NCI-H748 (cell line): ENCODE measurements at regions not wholly inside any gene's neighbourhood (a gene's known extent, or its start where the extent isn't known, plus 50 kb on each side); places are given as distances from the start of the nearest gene placed in this dataset.
"Not testable (repeated sequence)": the region's sequence is repeated elsewhere in the genome, so short reads cannot be mapped to it uniquely, and the experiment has no call there.

Experiments
- DNase-seq: peaks from one replicate; lab custom pipeline; 2025; ENCODE audit not compliant: unreplicated experiment; lab: John Stamatoyannopoulos, UW

GRCh38 chr4:170231377-170231776, 141.6 kb upstream of the AADAT start:
- no peak for DNase-seq

GRCh38 chr4:170230242-170230641, 140.5 kb upstream of the AADAT start:
- no peak for DNase-seq

- DNase-seq = no peak
Measured at GRCh38 chr4:170229006-170229405, 139.2 kb upstream of the AADAT start.

DNA sequence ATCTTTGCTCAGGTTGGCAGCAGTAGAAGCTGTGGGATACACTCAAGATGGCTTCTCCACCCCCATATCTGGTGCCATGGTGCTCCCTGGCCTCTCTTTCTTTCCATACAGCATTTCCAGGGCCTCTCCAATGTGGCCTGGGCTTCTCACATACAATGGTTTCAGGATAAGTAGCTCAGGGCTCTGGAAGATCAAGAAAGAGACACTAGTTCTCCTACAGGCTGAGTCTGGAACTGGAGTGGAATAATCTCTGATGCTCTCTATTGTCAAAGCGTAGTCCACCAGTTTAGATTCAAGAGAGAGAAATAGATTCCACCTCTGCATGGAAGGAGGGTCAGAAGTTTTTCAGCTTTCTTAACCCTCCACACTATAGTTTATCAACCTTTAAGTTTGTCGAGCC, 138.2 kb upstream of the AADAT start:
- no peak for DNase-seq

DNA sequence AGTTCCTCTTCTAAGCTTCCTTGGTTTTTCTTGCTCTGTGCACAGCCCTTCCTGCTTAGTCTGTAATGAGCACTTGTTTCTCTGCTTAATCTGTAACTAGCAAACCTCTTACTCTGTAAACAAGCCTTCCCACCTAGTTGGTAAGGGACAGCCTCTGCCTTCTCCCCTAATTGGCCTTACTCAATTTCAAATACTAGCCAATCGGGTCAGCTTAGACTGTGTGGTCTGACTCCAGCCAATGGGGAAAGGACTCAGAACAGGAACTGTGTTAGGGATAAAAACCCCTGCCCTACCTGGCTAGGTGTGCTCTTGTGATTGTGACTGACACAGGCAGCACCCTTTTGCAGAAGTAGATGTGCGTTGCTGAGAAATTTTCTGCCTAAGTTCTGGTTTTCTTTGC, 136.5 kb upstream of the AADAT start:
- DNase-seq = no peak

GRCh38 chr4:170214731-170215130, 125.0 kb upstream of the AADAT start:
- no peak for DNase-seq

DNA sequence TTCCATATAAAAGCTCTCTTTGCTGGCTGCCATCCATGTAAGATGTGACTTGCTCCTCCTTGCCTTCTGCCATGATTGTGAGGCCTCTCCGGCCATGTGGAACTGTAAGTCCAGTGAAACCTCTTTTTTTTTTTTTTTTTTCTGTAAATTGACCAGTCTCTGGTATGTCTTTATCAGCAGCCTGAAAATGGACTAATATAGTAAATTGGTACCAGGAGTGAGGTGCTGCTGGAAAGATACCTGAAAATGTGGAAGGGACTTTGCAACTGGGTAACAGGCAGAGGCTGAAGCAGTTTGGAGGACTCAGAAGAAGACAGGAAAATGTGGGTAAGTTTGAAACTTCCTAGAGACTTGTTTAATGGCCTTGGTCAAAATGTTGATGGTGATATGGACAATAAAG, 124.3 kb upstream of the AADAT start:
- DNase-seq = no peak

- no peak for DNase-seq
Measured at GRCh38 chr4:170202721-170203120, 113.0 kb upstream of the AADAT start.

GRCh38 chr4:170198747-170199146, 109.0 kb upstream of the AADAT start:
- peak; percentile 17 for DNase-seq

DNA sequence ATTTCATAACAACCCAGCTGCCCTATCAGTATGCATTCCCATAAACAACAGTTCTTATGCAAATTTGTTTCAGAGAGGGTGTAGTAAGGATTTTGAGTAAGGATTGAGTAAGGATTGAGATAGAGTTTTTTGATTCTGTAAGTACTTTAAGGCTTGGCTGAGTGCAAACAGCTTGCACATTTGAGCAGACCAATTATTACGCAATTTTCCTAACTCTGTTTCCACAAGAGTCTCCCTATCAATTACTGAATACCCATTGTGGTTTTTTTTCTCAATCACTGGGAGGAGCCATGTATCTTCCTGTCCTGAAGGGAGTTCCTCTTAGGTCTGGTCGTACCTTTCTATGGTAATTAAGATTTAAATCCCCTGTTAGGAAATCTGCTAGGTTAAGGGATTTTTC, 105.0 kb upstream of the AADAT start:
- DNase-seq = peak; percentile 5

DNA sequence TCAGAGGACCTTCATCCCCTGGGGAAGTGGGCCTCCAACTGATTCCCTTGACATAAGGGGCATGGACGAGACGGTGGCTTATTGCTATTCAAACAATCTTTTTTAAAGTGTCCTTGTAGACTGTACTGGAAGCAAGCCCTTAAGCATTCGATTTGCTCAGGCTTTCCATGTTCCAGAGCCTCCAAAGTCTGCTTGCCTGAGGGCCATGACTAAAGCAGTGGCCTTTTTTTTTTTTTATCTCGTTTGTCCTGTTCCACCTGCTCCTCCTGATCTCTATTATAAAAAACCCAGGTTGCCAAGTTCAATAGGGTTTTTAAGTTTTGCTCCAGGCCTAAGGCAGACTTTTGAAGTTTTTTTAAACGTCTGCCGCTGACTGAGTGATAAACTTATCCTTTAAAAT, 103.7 kb upstream of the AADAT start:
- DNase-seq = no peak

- no peak for DNase-seq
Measured at GRCh38 chr4:170190265-170190664, 100.5 kb upstream of the AADAT start.

DNA sequence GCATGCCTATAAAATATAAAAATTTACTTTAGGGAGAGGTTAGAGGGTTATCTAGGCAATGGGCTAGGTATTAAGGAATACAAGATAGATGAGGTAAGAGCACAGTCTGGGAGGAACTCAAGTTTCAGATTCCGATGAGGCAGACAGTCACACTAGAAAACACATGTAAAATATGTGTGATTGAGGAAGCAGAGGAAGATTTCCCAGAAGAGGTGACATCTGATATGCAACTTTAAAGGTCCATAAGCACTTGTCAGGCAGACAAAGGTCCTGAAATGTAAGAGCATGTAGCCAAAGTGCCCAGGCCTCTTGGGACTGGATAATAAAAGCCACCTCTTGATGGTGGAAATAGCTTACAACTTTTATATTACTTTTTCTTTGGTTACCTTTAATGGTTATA, 81.1 kb upstream of the AADAT start:
- no peak for DNase-seq

- no peak for DNase-seq
Measured at GRCh38 chr4:170169699-170170098, 79.9 kb upstream of the AADAT start.

DNA sequence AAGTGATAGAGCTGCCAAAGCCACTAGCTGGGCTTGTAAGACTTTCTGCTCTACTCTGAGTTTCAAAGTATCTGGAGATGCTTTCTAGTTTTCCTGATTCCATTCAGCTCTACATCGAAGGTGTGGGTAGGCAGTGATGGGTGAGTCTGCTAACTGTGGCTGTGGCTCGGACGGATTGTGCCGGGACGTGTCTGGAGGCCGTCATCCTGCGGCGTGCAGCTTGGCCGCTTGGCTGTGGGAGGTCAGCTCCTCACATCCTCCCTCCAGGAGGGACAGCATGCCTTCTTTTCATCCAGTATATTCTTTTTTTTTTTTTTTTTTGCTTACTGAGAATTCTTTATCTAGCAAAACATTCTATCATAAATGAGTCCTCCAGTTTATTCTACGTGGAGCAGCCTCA, 77.9 kb upstream of the AADAT start:
- DNase-seq = no peak

DNA sequence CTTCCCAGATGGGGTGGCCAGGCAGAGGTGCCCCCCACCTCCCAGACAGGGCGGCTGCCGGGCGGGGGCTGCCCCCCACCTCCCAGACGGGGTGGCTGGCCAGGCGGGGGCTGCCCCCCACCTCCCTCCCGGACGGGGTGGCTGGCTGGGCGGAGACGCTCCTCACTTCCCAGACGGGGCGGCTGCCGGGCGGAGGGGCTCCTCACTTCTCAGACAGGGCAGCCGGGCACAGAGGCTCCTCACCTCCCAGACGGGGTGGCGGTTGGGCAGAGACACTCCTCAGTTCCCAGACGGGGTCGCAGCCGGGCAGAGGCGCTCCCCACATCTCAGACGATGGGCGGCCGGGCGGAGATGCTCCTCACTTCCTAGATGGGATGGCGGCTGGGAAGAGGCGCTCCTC, 76.4 kb upstream of the AADAT start:
- DNase-seq = not testable (repeated sequence)

DNA sequence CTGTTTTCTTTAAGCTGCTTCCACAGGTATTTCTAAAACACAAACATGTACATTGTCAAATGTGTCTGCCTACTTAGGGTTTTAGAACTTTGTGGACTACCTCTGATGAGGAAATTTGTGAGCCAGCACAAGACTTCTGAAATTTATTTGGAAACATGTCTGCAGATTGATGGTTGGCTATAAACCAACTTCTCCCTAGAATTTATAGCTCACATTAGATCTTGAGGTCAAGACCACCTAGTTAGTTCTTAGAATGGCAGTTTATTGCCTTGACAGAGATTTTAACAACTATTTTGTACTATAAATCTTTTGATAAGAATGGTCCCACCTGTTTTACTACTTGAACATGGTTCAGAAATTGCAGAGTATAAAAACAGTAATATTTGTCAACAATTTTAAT, 72.7 kb upstream of the AADAT start:
- DNase-seq = no peak

- DNase-seq = no peak
Measured at GRCh38 chr4:170157670-170158069, 67.9 kb upstream of the AADAT start.

GRCh38 chr4:170145120-170145519, 55.4 kb upstream of the AADAT start:
- DNase-seq = no peak

- no peak for DNase-seq
Measured at GRCh38 chr4:170139764-170140163, 50.0 kb upstream of the AADAT start.
